HG02943 (cell line): ENCODE measurements at regions not wholly inside any gene's neighbourhood (a gene's known extent, or its start where the extent isn't known, plus 50 kb on each side); places are given as distances from the start of the nearest gene placed in this dataset.

Experiments
- ATAC-seq: cut with Tn5 transposase; IDR thresholded peaks from one replicate; pipeline ENCODE4 v1.9.1; 2021; ENCODE audit warnings: mild to moderate bottlenecking, low read depth, moderate library complexity; ENCODE audit not compliant: unreplicated experiment

DNA sequence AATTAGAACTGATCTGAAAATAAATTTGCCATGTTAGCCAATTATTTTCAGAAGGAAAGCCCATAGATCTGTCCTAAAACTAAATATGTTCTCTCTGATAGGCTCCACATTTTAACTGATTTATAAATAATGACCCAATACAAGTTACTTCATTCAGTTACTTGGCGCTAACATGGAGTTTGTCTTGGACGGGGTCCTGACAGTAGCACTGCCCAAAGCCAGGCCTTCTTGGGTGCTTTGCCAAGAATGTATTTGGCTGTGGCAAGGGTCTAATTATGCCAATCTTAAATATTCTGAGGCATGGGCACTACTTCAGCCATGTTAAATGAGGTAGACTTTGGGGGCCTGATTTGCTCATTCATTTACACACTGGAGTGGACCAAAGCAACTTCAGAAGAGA, 135.0 kb upstream of the PKDCC start:
- ATAC-seq = no peak

DNA sequence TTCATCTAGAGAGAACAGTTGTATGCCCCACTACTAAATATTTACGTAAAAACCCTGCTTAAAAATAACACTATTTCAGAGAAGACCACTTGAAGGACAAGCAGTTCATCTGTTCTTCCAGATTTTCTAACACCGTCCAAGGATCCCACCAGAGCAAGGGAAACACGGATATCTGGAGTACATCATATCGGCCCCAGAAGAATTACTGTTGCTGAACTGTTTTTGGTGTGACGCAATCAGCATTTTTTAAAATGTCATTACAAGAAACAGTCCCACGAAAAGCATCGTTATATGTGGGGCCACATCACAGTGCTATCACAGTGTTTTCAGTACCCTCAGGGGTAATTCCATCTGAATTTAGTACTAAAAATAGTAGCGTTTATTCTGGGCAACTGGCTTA, 134.5 kb upstream of the PKDCC start:
- no peak for ATAC-seq

DNA sequence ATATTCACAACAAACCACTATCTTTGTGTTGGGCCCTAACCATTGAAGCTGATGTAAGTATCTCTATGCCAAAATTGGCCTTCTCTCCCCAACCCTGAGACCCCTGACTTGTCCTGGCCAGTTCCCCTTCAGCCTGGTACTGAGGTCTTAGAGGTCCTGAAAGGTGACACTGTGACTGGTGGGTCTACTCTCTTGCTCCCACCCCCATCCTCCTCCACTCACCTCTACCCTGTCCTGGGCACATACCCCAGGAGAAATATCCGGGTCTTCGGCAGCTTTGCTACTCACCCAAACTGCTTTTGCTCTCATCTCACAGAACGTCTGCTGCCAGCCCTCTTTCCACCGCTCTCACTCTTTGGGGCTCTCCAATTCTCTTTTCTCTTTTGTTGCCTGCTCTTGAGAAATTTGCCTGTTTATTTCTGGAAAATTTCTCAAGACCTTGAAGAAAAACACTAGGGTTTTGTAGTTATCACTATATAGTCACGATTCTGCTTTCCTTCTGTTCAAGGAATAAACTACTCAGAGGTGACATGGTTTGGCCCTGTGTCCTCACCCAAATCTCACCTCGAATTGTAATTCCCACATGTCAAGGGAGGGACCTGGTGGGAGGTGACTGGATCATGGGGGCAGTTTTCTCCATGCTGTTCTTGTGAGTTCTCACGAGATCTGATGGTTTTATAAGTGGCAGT, 133.8 kb upstream of the PKDCC start:
- no peak for ATAC-seq

DNA sequence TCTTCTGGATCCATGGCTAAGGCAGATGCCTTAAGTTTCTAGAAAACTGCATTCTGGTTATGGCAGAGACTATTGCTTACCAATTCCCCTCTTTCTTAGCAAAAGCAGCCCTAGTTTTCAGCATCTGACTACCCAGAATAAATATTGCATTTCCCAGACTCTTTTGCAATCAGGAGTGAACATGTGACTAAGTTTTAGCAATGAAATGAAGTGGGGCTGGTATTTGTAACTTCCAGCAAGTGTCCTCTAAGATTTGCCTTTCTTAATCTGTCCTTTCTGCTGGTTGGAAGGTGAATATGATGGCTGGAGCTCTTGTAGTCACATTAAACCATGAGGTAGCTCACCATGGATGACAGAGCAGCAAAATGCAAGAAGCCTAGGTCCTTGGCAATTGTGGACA, 132.9 kb upstream of the PKDCC start:
- no peak for ATAC-seq

DNA sequence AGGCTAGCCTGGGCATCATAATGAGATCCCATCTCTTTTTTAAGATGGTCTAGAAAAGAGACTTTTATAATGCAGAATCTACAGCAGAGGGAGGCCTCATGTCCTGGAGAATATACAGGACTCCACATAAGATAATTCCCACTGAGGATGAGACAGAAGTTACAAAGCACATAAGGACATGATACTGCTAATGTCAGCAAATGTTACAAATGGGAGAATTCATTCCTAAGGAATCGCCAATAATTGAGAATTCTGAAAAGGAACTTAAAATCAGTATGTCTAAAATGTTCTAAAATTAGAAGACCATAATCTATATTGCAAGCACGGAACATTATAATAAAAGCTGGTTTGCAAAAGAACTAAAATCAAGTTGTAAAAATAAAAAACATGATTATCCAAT, 131.6 kb upstream of the PKDCC start:
- ATAC-seq = no peak

DNA sequence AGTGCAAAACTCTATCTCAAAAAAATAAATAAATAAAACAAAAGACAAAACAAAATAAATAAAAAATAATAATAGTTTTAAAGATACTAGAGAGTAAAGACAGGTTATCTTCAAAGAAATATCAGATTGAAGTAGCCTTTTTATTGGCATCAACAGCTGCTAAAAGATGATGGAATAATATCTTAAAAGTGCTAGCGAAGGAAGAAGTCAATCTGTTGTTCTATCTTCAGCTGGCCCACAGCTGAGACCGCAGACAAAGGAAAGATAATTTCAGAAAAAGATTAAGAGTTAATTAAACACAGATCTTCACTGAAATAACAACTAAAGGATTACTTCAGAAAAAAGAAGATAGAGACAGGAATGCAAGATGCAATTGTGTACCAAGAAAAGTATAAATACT, 130.2 kb upstream of the PKDCC start:
- ATAC-seq = no peak

DNA sequence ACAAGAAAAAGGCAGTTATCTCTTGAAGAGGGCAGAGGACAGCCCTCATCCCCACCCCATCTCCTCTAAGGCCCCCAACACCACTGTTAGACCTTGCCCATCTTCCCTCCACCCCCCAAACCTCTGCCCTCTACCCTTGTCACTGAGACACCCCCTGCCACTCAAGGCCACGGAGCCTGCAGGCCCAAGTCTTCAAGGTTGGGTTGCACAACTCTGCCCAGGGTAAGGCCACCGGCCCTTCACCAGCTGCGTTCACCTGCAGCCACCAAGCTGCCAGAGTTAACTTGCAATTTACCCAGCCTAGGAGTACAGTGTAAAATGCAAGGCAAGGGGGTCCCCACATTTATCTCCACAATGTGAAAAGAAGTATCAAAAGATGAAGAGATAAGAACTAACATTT, 128.7 kb upstream of the PKDCC start:
- no peak for ATAC-seq

DNA sequence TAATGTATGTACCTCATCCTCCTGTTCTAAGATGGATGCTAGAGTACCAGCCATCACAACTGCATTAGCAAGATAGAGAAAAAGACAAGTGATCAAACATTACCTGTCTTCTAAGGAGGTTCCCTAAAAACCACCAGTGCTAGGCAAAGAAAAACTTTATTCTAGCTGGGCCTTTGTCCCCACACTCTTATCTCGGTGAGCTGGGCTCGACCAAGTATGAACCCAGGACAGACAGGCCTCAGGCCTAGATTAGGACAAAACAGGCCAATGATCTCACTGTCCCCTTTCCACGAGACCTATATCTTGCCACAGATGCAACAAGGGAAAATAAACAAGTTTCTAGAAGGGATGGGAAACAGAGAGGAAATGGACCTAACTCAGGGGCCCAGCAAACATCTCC, 127.6 kb upstream of the PKDCC start:
- no peak for ATAC-seq

DNA sequence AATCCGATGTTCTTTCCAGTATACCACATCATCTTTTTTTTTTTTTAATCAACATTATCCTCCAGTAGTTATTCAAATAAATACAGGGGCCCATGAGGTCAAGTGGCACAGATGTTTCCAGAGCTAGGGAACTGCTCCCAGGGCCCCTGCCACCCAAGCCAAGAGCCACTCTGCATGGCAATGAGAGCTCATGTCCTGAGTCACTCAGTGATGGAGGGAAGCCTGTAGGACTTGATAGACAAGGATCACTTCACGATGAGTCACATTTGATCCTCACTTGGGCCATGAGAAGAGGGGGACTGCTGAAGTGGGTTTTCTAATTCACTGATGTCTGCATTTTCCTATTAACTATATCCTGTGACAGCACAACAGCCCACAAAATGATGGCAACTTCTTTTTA, 127.0 kb upstream of the PKDCC start:
- ATAC-seq = no peak

DNA sequence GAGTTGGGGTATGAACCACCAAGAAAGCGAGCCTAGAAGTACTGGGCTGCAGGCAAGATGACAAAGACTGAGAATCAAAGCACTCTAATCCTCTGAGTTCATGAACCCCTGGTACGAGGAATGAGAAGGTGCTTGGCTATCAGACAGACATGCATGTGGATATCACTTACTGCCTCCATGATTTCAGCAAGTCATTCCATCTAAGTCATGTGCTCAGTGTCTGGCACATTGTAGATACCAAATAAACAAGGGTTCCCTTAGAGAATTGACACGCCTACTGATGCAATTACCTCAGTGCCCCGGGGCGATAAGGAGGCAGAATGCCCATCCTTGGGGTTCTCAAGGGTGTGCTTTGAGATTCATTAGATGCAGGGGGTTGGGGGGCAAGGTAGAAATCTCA, 125.6 kb upstream of the PKDCC start:
- no peak for ATAC-seq

DNA sequence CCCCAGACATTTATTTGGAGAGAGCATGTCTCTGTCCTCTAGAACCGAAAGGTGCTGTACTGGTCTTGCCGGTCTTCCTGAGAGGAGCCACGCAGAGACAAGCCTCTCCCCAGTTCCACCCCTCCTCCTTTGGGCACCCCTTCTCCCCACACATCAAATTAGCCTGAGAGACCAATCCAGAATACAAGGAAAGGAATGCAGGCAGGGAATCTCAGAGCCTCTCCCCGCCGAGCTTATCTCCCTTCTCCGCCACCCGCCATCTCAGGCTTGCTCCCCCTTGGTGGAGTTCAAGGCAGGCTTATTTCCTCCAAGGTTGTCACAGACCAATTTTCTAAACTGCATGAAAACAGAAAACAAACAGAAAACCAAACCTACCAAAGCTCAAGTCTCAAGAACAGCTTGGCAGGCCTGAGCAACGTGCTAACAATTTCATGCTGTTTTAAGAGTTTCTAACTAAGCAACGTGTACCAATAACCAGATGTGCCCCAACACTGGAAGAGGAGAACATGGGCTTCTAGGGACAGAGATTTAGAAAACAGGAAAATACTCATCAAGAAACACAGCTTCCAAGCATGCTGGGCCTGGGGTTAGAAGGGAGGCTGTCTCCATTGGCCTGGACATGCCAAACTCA, 124.5 kb upstream of the PKDCC start:
- no peak for ATAC-seq

DNA sequence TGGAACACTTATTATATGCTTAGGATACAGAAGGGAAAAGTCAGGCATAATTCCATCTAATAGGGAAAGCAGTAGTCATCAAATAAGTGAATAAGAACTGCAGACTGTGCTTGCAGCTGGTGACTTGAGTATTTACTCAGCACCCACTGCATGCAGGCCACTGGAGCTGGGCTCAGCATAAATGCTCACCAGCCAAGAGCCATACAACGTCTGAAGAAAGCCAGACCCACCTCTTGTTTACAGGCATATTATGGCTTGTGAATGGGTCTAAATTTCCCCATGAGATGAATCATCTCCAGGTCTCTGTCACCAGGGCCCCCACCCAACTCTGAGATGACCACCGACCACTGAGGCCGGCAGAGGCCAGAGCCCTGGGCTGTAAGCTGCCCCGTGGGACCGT, 123.8 kb upstream of the PKDCC start:
- no peak for ATAC-seq

DNA sequence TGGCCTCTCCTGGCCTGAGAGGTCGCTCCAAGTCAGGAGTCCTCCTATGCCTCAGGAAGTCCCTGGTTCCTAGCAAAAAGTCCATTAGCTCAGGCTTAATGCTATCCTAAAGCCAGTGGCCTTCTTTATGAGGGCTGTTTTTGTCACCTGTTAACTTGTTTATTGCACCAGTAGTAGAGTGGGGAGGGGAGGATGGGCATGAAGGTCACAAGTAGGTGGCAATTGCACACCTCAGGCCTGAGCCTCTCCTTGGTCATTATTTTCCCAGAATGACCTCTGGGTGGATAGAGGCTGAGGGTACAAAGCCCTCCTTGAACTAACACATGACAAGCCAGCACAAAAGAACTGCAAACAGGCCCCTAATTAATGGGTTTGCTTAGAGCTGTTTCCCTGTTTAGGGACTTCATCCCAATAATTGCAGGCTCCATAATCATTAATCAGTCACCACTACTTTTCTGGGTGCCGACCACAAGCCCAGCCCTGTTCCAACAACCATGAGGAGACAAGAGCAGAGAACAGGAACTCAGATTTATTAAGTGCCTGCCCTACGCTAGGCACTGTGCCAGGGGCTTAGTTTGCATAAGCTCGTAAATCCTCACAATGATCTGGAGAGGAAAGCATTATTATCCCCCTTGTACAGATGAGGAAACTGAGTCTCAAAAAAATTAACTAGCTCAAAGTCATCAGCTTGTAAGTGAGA, 123.0 kb upstream of the PKDCC start:
- ATAC-seq = no peak

DNA sequence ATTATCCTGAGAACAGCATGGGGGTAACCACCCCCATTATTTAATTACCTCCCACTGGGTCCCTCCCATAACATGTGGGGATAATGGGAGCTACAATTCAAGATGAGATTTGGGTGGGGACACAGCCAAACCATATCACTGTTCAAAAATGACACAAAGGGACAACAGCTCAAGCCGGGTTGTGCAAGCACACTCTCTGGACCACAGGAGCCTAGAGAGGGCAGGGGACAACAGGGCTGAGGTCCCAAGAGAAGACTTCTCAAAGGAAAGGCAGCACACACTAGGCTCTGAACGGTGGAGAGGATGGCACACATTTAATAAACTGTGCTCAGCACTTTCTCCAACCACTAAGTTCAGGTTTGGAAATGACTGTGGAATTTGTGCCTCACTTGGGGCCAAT, 122.1 kb upstream of the PKDCC start:
- no peak for ATAC-seq

DNA sequence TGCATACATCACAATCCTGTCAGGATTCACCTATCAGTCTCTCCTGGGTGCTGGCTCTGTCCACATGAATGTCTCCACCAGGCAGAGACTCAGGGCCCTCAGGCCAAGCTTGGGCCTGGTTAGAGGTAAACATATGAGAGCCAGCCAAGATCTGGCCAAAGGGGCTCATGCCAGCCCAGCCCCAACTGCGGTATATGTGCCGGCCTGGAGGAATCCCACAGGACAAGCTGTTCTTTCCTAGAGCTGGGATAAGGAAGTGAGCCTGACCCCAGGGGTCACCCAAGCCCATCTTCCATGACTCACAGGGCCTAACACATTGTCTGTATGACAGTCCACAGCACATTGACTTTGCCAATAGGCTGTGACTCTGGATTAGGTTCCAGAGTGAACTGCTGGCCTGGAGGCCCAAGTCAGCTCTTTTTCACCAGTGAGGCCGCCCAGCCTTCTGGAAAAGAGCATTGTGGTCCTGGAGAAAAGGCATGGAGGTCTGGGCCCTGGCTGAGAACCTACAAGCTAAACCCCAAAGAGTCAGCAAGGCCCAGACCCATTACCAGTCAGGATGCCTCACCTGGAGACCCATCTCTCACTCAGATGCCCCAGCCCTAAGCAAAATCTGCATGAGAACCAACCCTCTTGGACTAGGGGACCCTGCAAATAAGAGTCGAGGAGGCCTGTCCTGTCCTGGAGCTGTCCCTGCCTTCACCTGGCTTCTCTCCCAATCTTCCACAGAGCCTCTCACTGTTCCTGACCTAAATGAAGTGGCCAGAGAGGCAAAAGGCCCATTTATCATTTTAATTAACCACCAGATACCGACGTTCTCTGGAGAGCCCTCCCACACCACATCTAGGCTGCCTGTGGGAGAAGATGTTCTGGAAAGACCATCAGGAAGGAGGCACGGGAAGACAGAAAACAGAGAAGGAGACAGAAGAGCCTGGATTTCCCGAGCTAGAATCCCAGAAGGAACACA, 120.9 kb upstream of the PKDCC start:
- no peak for ATAC-seq

DNA sequence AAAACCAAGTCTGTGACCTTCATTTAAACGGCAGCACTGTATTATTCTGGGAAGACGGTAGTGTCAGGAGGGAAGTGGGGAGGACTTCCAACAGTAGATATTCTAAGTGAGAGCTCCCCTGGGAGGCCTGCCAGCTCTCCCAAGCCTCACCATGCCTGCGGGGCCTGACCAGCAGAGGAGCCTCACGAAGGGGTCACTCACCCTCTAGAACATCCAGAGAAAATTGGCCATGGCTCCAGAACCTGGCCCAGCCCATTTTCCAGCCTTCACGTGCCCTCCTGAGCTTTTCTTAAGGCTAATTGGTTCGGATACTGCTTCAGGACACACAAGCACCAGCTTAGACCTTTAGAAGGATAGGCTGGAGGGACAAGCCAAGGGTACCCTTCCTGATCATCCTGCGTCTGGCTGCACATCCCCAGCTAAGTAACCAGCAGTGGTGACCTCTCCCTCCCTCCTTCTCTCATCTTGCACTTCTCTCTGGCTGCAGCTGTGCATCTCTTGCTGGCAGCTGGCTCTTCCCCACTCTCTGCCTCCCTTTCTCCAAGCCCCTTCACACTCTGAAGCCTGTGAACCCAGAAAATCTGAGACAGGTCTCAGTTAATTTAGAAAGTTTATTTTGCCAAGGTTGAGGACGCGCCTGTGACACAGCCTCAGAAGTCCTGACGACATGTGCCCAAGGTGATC, 120.1 kb upstream of the PKDCC start:
- ATAC-seq = no peak

DNA sequence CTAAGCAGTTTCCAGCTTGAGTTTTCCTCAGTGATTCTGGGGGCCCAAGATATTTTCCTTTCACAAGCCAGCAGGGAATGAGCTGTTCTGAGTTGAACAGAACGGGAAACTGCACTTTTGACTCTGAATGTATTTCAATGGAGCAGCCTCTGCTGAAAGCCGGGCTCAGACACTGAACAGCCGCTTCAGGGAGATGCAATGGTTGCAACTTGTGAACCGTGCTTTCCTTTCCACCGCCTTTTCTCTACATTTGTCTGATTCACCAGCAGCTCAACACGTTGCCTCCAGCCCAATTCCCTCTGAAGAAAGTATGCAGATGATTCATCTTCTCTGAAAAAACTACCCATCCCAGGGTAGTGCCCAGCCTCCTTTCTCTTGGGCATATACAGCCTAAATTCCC, 119.3 kb upstream of the PKDCC start:
- no peak for ATAC-seq

DNA sequence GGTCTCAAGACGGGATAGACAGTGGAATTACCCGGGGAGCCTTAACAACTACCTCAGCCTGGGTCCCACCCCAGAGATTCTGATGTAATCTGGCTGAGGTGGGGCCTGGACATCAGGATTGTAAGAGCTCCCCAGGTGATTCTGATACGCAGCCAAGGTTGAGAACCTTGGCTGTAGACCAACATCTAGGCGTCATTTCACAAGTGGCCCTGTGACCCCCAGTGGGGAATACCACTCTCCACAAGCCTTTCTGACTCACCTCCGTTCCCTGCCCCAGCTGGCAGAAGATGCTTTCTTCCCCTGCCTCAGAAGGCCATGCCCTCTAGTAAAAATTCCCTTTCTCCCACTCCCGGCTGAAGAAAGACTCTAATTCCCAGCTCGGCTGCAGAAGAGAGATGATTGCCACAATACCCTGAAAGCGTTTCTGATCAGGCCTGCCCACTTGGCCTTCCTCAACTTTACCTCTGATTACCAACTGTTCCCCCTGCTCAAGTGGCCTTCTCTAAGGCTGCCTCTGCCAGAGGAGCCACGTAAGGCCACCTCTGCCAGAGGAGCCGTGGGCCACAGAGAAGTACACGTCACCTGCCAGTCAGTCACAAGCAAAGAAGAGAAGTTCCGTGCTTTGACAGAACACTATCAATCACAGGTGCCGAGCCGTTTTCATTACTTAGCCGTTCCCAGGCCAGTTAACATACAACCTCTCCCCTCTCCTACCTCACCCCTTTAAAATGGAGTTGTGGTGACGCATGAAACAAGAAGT, 116.8 kb upstream of the PKDCC start:
- no peak for ATAC-seq

DNA sequence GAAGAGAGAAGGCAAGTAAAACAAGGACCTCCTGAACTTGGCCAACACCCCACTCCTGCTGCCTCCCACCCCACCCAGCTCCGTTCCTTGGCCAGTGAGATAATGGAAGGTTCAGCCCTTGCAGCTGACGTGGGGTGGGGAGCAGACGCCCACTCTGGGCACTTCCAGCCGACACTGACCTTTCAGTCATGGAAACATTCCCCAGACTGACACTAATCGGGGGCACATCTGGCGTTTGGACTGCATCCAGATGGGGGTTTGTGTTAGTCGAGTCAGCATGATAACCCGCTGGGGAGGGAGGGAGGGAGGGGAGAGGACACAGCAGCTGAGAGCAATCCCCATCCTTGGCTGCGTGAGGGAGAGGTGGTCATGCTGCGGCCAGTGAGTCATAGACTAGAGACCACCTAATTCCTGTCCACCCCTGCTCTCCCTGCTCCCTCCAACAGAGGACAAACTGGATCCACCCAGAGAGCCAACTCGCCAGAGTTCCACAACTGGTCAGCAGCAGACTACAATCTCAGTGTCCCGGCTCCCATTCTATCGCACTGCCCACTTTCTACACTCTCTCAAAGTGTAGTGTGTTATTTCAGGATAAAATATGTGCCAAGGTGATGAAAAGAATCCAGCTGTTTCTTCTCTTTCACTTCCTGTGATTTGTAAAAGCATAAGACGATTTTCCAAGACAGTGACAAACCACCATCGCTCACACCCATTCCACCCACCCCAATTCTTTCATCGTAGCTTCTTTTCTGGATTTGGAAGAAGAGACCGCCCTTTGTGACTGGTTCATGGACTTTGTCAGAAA, 115.4 kb upstream of the PKDCC start:
- ATAC-seq = no peak
